Left lobe of liver (tissue), 2 donors: ENCODE measurements at regions not wholly inside any gene's neighbourhood (a gene's known extent, or its start where the extent isn't known, plus 50 kb on each side); places are given as distances from the start of the nearest gene placed in this dataset.
A peak's percentile ranks its signal among the peaks of the same experiment; 100 is the strongest.
"Not testable (repeated sequence)": the region's sequence is repeated elsewhere in the genome, so short reads cannot be mapped to it uniquely, and the experiment has no call there.

ENCODE experiments used
- ATAC-seq: fragments of 200-7000 bp; cut with Tn5 transposase; one replicate; pipeline ENCODE4 v1.9.1; 2020; ENCODE audit warnings: mild to moderate bottlenecking, moderate library complexity
- DNase-seq: peaks from one replicate; pipeline ENCODE4 v3.0.0-alpha.2; 2020; ENCODE audit warnings: low spot score
- donor health status: DM: no; HTN: no; CAD: no; lungs with moderate emphysema.
- donor health status: DM: no; HTN: yes; CAD: no.

- ATAC-seq (no peak), DNase-seq (no peak)
Measured at GRCh38 chr1:192862271-192862670, 53.4 kb downstream of the RGS2 start.

DNA sequence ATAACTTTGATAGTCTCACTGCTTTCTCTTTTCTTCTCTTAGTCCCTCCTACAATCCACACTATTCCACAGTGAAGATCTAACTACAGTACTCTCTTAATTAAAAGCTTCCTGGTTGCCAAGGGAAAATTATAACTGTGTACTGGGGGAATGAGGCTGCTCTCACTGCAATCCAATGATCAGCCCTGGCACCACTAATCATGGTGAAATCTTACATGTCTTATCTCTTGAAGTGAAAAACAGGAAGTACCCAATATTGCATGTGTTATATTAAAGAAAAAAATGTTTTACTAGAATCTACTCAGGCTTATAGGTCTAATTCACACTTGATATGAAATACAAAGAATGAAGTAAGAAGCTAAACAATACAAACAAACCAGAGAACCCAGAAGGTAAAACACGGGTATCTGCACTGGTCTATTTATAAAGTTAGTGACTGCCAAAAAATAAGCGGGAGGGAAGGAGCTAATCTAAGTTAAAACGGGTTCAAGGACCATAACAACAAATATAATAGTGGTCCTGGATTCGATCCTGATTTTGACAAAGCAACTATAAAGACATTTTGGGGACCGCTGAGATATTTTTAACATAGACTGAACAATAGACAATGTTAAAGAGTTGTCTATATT is 57.5 kb downstream of the RGS2 start:
- ATAC-seq (no peak), DNase-seq (no peak)

GRCh38 chr1:192867180-192867579 is 58.3 kb downstream of the RGS2 start:
- DNase-seq (no peak), ATAC-seq (no peak)

- ATAC-seq: no peak
- DNase-seq: no peak
Measured at GRCh38 chr1:192869308-192869940, 60.6 kb downstream of the RGS2 start.

- no peak for ATAC-seq
- DNase-seq: no peak
Measured at GRCh38 chr1:192872010-192872409, 63.2 kb downstream of the RGS2 start.

DNA sequence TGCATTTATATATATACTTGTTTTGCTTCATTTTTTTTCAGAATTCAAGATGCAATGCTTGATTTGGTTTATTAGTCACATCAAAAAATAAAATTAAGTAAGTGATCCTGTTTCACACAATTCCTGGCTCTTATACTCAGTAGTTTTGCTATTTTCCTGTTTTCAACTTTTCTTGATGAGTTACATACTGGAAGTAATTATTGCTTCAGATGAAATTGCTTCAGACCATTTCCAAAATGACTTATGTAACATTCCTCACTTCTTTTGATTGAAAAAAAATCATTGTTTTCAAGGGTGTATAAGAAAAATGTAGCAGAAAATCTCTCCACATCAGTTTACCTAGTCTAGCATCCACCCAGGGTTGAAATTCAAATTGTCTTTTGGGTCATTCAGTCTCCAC is 65.0 kb downstream of the RGS2 start:
- no peak for ATAC-seq
- DNase-seq: no peak

- ATAC-seq (no peak), DNase-seq (no peak)
Measured at GRCh38 chr1:192876633-192877032, 67.8 kb downstream of the RGS2 start.

- no peak for ATAC-seq
- no peak for DNase-seq
Measured at GRCh38 chr1:192877283-192877886, 68.5 kb downstream of the RGS2 start.

- DNase-seq (no peak), ATAC-seq (peak; percentile 33)
Measured at GRCh38 chr1:192878249-192878648, 69.4 kb downstream of the RGS2 start.

- ATAC-seq (no peak), DNase-seq (no peak)
Measured at GRCh38 chr1:192879406-192879805, 70.6 kb downstream of the RGS2 start.

DNA sequence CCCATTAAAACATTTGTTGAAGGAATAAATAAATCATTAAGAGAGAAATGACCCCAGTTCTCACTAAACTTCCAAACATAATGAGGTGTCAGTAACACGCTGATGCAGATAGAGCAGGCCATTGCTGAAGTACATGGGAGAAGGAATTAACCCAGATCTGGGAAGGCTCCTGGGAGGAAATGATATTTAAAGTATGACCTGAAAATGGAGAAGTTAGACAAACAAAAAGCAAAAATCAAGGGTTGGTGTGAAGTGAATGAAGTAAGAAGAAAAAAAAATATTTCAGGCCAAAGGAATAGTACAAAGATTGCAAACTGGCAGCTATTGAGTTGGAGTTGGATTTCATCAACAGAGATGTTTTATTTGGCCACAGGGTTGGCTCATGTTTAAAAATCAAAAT is 71.4 kb downstream of the RGS2 start:
- no peak for DNase-seq
- ATAC-seq: no peak

GRCh38 chr1:192884241-192884640 is 75.4 kb downstream of the RGS2 start:
- no peak for ATAC-seq
- no peak for DNase-seq

DNA sequence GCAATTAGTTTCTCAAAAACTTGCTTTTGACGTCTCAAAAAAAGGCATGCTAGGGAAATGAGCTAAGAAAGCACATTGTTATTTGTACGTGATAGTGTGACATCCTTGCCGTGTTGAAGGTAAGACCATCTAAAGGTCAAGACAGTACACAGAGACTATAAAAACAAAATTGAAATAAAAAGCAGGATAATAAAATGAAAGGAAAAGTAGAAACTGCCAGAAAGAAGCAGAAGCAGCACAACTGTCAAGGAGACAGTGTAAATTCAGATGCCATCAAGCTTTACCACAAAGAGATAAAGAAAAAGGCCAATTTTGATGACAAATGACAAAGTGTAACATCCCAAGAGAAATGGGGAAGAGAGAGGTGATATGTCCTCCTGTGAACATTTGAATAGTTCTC is 76.5 kb downstream of the RGS2 start:
- not testable (repeated sequence) for ATAC-seq, DNase-seq

DNA sequence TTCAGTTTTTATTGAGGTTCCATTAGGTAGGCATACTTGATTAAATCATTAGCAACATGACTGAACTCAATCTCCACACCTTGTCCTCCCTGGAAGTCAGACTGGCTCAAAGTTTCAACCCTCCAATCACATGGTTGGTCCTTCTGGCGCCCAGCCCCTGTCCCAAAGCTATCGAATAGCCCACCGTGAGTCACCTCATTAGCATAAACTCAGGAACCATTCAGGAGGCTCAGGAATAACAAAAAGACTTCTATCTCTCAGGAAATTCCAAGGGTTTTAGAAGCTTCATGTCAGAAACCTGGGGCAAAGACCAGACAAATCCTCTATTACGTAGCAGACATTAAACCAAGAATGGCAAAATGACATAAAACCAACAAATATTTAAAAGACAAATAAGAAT is 78.6 kb downstream of the RGS2 start:
- DNase-seq (no peak), ATAC-seq (no peak)

DNA sequence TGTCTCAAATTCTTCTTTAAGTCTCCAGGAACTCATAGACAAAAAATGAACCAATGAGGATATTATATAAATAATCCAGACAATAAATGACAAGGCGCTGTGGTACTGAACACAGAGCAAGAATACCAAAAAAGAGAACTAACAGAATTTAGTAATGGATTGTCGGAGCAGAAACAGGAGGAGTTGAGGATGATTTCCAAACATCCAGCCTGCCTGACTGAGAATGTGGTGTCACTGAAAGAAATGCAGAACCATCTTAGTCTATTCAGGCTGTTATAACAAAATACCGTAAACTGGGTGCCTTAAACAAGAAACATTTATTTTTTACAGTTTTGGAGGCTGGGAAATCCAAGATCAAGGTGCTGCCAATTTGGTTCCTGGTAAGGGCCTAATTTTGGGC is 79.7 kb downstream of the RGS2 start:
- DNase-seq: no peak
- ATAC-seq: no peak

DNA sequence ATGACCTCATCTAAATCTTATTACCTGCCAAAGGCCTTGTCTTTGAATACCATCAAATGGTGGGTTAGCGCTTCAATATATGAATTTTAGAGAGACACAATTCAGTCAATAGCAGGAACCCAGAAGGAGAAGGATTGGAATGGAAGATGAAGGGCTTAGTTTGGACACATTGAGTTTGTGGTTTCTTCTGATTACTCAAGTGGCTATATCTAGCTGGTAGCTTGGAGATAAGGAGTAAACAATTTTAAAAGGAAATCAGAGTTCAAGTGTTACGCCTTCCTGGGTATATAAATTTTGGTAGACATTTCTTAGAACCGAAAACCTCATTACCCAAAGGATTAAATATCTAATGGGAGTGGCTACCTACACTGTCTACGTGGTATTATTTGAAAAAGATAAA is 80.2 kb downstream of the RGS2 start:
- DNase-seq (no peak), ATAC-seq (no peak)

GRCh38 chr1:192890134-192890533 is 81.3 kb downstream of the RGS2 start:
- ATAC-seq (no peak), DNase-seq (no peak)

GRCh38 chr1:192892934-192893333 is 84.1 kb downstream of the RGS2 start:
- DNase-seq: no peak
- ATAC-seq: no peak

GRCh38 chr1:192895487-192895886 is 86.6 kb downstream of the RGS2 start:
- not testable (repeated sequence) for DNase-seq, ATAC-seq

DNA sequence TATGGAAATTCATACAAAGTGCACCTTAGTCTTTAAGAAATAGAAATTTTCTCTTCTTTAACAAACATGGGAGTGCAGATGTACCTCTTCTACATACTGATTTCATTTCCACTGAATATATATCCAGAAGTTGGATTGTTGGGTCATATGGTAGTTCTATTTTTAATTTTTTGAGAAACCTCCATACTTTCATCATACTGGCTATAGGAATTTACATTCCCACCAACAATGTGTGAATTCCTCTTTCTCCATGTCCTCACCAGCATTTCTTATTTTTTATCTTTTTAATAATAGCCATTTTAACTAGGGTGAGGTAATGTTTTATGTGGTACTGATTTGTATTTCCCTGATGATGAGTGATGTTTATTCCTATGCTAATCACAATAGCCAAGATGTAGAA is 87.5 kb downstream of the RGS2 start:
- DNase-seq (no peak), ATAC-seq (no peak)

DNA sequence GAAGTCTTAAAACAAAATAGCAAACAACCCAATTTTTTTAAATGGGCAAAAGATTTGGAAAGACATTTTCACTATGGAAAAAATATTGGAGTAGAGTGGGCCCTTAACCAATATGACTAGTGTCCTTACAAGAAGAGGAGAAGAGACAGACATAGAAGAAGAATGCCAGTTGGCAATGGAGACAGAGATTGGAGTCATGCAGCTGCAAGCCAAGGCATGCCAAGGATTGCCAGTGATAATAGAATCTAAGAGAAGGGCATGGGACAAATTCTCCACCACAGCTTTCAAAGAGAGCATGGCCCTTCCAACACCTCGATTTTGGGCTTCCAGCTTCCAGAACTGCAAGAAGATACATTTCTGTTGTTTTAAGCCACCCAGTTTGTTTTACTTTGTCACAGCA is 92.7 kb downstream of the RGS2 start:
- ATAC-seq: no peak
- DNase-seq: no peak

DNA sequence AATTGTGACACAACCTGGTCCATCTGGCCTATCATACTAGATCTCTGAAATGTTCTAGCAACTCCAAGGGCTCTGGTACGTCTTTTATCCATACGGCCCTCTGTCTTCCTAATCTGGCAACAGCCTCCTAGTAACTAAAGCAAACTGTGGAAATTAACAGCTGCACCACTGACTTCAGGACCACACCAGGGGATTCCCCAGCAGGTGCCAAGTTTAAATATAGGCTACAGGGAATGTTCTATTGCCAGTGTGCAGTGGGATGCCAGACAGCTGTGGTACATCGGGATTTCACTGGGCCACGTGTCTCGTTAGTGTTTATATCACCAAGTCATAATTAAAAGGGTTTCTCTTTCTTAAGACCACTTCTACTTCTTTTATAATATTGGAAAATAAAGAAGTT is 94.3 kb downstream of the RGS2 start:
- ATAC-seq: no peak

GRCh38 chr1:192904438-192904895 is 95.6 kb downstream of the RGS2 start:
- DNase-seq: no peak
- no peak for ATAC-seq

More for the DNA sequence above, 94.3 kb downstream of the RGS2 start:
- no peak for DNase-seq
